WERI-Rb-1 (cell line): ENCODE measurements at regions not wholly inside any gene's neighbourhood (a gene's known extent, or its start where the extent isn't known, plus 50 kb on each side); places are given as distances from the start of the nearest gene placed in this dataset.

ENCODE experiments used
- DNase-seq: peaks from one replicate; pipeline ENCODE4 v3.0.0-alpha.2; 2020
- H3K27ac ChIP-seq: fragments of 250-450 bp; sonication (Bioruptor Pico); 2 replicates; pipeline ENCODE4 v1.5.1; 2020; ENCODE audit warnings: mild to moderate bottlenecking, moderate library complexity
- H3K27me3 ChIP-seq: fragments of 250-450 bp; sonication (Bioruptor Pico); 2 replicates; pipeline ENCODE4 v1.5.1; 2021; ENCODE audit warnings: mild to moderate bottlenecking, low read depth, moderate library complexity; ENCODE audit not compliant: insufficient read depth, severe bottlenecking
- H3K36me3 ChIP-seq: fragments of 250-450 bp; sonication (Bioruptor Pico); 2 replicates; pipeline ENCODE4 v1.5.1; 2020; ENCODE audit warnings: mild to moderate bottlenecking, moderate library complexity
- H3K4me3 ChIP-seq: 2 replicates; pipeline ENCODE4 v1.5.1; 2011; ENCODE audit warnings: low read depth, mild to moderate bottlenecking, control low read depth, low read length
- H3K9me3 ChIP-seq: fragments of 250-450 bp; sonication (Bioruptor Pico); 2 replicates; pipeline ENCODE4 v1.5.1; 2021; ENCODE audit warnings: mild to moderate bottlenecking, moderate library complexity; ENCODE audit not compliant: severe bottlenecking
- TF ChIP-seq, protein P1 (sequence below): IDR thresholded peaks from 2 replicates; pipeline ENCODE4 v1.5.1; 2011; ENCODE audit warnings: low read depth, mild to moderate bottlenecking, control low read depth, inconsistent platforms, low read length

DNA sequence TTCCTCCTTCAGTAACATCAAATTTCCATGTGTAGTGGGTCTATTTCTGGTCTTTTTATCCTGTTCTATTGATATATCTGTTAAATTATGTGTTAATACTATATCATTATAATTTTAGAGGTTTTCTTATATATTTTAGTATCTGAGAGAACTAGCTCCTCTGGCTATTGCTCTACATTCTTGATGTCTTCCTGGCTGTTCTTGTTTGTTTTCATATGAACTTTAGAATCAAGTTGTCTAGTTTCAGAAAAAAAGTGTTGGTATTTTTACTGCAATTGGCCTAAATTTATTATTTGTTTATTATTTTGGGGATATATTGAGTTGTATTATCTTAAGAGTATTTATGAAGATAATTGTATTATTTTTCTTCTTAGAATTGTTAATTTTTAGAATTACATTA is 128.0 kb upstream of the ZNF618 start:
- H3K27ac ChIP-seq, result no peak overlapping the region
- no peaks in the 10 kb centered on the region for H3K36me3 ChIP-seq
- no peak for DNase-seq
- H3K27me3 ChIP-seq, result peaks cover 25% of the 10 kb centered on the region
- TF ChIP-seq, protein P1, sequence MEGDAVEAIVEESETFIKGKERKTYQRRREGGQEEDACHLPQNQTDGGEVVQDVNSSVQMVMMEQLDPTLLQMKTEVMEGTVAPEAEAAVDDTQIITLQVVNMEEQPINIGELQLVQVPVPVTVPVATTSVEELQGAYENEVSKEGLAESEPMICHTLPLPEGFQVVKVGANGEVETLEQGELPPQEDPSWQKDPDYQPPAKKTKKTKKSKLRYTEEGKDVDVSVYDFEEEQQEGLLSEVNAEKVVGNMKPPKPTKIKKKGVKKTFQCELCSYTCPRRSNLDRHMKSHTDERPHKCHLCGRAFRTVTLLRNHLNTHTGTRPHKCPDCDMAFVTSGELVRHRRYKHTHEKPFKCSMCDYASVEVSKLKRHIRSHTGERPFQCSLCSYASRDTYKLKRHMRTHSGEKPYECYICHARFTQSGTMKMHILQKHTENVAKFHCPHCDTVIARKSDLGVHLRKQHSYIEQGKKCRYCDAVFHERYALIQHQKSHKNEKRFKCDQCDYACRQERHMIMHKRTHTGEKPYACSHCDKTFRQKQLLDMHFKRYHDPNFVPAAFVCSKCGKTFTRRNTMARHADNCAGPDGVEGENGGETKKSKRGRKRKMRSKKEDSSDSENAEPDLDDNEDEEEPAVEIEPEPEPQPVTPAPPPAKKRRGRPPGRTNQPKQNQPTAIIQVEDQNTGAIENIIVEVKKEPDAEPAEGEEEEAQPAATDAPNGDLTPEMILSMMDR, result no peak
- peaks cover 3% of the 10 kb centered on the region for H3K9me3 ChIP-seq
- no peak overlapping the region for H3K4me3 ChIP-seq

- peaks cover 41% of the 10 kb centered on the region for H3K27me3 ChIP-seq
- H3K36me3 ChIP-seq, result no peaks in the 10 kb centered on the region
- no peak for DNase-seq
- TF ChIP-seq, protein P1, result no peak
- H3K27ac ChIP-seq, result no peak overlapping the region
- no peaks in the 10 kb centered on the region for H3K9me3 ChIP-seq
- H3K4me3 ChIP-seq, result no peak overlapping the region
Observed at GRCh38 chr9:113753398-113754119, 122.5 kb upstream of the ZNF618 start.

DNA sequence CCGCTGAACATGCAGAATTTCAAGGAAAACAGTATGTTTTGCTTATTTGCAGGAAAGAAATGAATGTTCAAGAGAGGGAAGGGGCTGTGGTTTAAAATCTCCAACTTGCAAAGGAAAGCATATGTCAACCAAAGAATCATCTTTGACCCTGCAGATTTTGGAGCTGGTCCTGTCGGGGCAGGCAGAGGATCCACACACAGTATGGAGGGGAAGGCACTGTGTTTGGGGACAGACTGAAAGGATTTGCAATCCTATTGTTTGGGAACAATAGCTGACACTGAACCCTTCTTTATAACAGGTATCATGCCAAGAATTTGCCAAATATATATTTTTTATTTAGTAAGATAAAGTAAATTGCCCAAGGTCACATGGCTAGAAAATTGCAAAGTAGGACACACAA is 121.4 kb upstream of the ZNF618 start:
- Histone ChIP-seq H3K27me3 (peaks cover 37% of the 10 kb centered on the region), H3K4me3 (no peak overlapping the region), H3K36me3 (no peaks in the 10 kb centered on the region), H3K27ac (no peak overlapping the region), H3K9me3 (no peaks in the 10 kb centered on the region)
- TF ChIP-seq, protein P1, result no peak
- DNase-seq, result no peak

DNA sequence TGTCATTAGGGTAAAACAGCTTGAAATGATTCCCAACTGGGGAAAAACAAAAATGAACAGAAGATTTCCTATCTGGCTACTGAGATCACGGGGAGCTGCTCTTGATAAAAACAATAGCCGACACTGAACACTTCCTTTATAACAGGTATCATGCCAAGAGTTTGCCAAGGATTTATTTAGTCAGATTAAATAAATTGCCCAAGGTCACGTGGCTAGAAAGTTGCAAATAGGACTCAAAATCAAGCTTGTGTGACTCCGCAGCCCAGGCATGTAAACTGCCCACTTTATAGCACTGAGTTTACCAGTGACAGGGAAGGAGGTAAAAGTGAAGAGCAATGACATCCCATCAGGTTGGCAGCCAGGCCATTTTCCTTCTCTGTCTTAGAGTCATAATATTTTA is 120.7 kb upstream of the ZNF618 start:
- Histone ChIP-seq H3K27ac (no peak overlapping the region), H3K9me3 (no peaks in the 10 kb centered on the region), H3K27me3 (peaks cover 35% of the 10 kb centered on the region), H3K36me3 (no peaks in the 10 kb centered on the region), H3K4me3 (no peak overlapping the region)
- DNase-seq, result no peak
- TF ChIP-seq, protein P1, result no peak

GRCh38 chr9:113756476-113757192 is 119.5 kb upstream of the ZNF618 start:
- Histone ChIP-seq H3K27ac (no peak overlapping the region), H3K36me3 (no peaks in the 10 kb centered on the region), H3K27me3 (peaks cover 30% of the 10 kb centered on the region), H3K9me3 (no peaks in the 10 kb centered on the region), H3K4me3 (no peak overlapping the region)
- TF ChIP-seq, protein P1, result no peak
- DNase-seq, result no peak
